CD8-positive, alpha-beta memory T cell (primary cell): ENCODE measurements at regions not wholly inside any gene's neighbourhood (a gene's known extent, or its start where the extent isn't known, plus 50 kb on each side); places are given as distances from the start of the nearest gene placed in this dataset.

Source experiments
- CTCF ChIA-PET: fragments of 350-600 bp; sonication (Branson Sonifier 250); formaldehyde crosslinking; loops from one replicate; lab custom pipeline; 2021; ENCODE audit warnings: antibody characterized with exemption; lab: Charles Lee
- POLR2A ChIA-PET: fragments of 350-600 bp; sonication (Branson Sonifier 250); formaldehyde crosslinking; loops from one replicate; lab custom pipeline; 2021; ENCODE audit warnings: antibody characterized with exemption; lab: Charles Lee
- DNase-seq, 5 donors: peaks; one replicate each; pipeline versions ENCODE4 v3.0.0 to v3.0.0-alpha.2; 2020 to 2022; ENCODE audit warnings: mixed read lengths in 1 of 5
- H3K27ac ChIP-seq: one replicate; pipeline ENCODE4 v1.7.0; 2013; ENCODE audit warnings: low read depth, mild to moderate bottlenecking, low read length, moderate library complexity
- H3K27me3 ChIP-seq: 2 replicates; pipeline ENCODE4 v1.7.0; 2013; ENCODE audit warnings: low read length, mild to moderate bottlenecking; ENCODE audit not compliant: insufficient read depth, poor library complexity, severe bottlenecking
- H3K36me3 ChIP-seq: 2 replicates; pipeline ENCODE4 v1.7.0; 2013; ENCODE audit warnings: mild to moderate bottlenecking, low read length, moderate library complexity; ENCODE audit not compliant: insufficient read depth
- H3K4me1 ChIP-seq: 2 replicates; pipeline ENCODE4 v1.7.0; 2013; ENCODE audit warnings: mild to moderate bottlenecking, low read length, moderate library complexity; ENCODE audit not compliant: insufficient read depth
- H3K4me3 ChIP-seq: 2 replicates; pipeline ENCODE4 v1.7.0; 2013; ENCODE audit warnings: mild to moderate bottlenecking, low read length
- H3K9me3 ChIP-seq: 2 replicates; pipeline ENCODE4 v1.7.0; 2013; ENCODE audit warnings: mild to moderate bottlenecking, low read length
- H3K27ac Mint-ChIP-seq, 8 donors: one replicate each; pipeline ENCODE4 v1.8.0; 2020 to 2021; ENCODE audit warnings: mixed read lengths in 8 of 8, mild to moderate bottlenecking in 6 of 8, inconsistent platforms in 3 of 8, moderate library complexity in 3 of 8
- H3K27me3 Mint-ChIP-seq, 2 donors: one replicate each; pipeline ENCODE4 v1.8.0; 2020 to 2021; ENCODE audit warnings: mixed read lengths in 2 of 2, mild to moderate bottlenecking in 1 of 2, moderate library complexity in 1 of 2
- H3K36me3 Mint-ChIP-seq, 3 donors: one replicate each; pipeline ENCODE4 v1.8.0; 2020 to 2021; ENCODE audit warnings: mixed read lengths in 3 of 3, inconsistent platforms in 1 of 3, mild to moderate bottlenecking in 1 of 3
- H3K4me1 Mint-ChIP-seq, 3 donors: one replicate each; pipeline ENCODE4 v1.8.0; 2020 to 2021; ENCODE audit warnings: mixed read lengths in 3 of 3, inconsistent platforms in 1 of 3, mild to moderate bottlenecking in 1 of 3
- H3K4me3 Mint-ChIP-seq, 7 donors: one replicate each; pipeline ENCODE4 v1.8.0; 2020 to 2021; ENCODE audit warnings: mixed read lengths in 7 of 7, mild to moderate bottlenecking in 6 of 7, moderate library complexity in 4 of 7, inconsistent platforms in 2 of 7
- H3K9me3 Mint-ChIP-seq, 5 donors: one replicate each; pipeline ENCODE4 v1.8.0; 2020 to 2022; ENCODE audit warnings: mixed read lengths in 5 of 5, mild to moderate bottlenecking in 3 of 5, moderate library complexity in 2 of 5, inconsistent platforms in 1 of 5

DNA sequence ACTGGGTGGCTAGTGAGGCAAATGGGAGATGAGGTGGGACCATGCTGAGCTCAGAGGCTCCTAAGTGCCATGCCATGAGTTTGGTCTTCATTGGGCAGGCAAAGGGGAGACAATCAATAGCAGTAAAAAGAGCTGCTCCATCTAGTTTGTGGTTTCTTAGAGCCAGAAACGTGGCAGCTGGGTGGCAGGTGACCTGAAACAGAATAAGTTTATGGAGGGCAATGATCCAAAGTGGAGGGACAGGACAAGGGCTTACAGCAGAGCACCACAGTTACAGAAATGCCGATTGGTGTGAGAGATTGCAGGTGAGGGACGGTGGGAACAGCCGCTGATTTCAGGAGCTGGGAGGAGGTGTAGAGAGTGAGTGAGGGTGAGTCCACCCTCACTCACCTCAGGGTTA, 237.0 kb downstream of the LPIN1 start:
- no peaks in the 10 kb centered on the region for H3K27me3 ChIP-seq
- H3K27ac ChIP-seq, result no peak overlapping the region
- H3K27ac Mint-ChIP-seq, result no peak overlapping the region
- peaks cover 0 to 8% (median 3%) of the 10 kb centered on the region in 5 donors for H3K9me3 Mint-ChIP-seq
- H3K4me3 Mint-ChIP-seq, result no peak overlapping the region
- H3K27me3 Mint-ChIP-seq, result peaks cover 35 to 53% of the 10 kb centered on the region in 2 donors
- ChIA-PET CTCF (no interaction called here), POLR2A (no interaction called here)
- H3K36me3 Mint-ChIP-seq, result peaks cover 0 to 11% (median 2%) of the 10 kb centered on the region in 3 donors
- no peak for DNase-seq
- no peaks in the 10 kb centered on the region for H3K36me3 ChIP-seq
- no peaks in the 10 kb centered on the region for H3K4me1 ChIP-seq
- H3K4me3 ChIP-seq, result no peak overlapping the region
- H3K4me1 Mint-ChIP-seq, result peaks cover 0 to 2% (median 0%) of the 10 kb centered on the region in 3 donors
- no peaks in the 10 kb centered on the region for H3K9me3 ChIP-seq

DNA sequence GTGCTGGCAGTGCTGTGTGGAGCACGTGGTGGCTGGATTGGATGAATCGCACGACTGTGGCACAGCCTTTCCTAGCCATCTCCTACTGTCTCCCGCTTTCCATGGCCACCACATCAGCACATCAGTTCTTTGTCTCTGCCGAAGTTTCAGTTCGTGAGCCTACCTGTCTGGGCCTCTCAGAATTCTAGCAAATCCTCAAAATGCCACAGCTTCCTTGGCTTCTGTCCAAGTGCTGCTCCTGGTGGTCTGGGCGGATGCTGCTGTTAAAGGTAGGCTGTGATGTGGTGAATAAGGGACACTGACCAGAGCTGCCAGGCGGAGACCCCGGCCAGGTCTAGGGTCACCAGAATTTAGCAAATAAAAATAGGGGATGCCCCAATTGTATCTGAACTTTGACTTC, 237.4 kb downstream of the LPIN1 start:
- Histone ChIP-seq H3K4me3 (no peak overlapping the region), H3K36me3 (no peaks in the 10 kb centered on the region), H3K9me3 (no peaks in the 10 kb centered on the region), H3K27me3 (no peaks in the 10 kb centered on the region), H3K4me1 (no peaks in the 10 kb centered on the region), H3K27ac (no peak overlapping the region)
- DNase-seq, result no peak
- ChIA-PET CTCF (no interaction called here), POLR2A (no interaction called here)
- peaks cover 0 to 2% (median 0%) of the 10 kb centered on the region in 3 donors for H3K4me1 Mint-ChIP-seq
- peaks cover 39 to 53% of the 10 kb centered on the region in 2 donors for H3K27me3 Mint-ChIP-seq
- H3K4me3 Mint-ChIP-seq, result no peak overlapping the region
- H3K36me3 Mint-ChIP-seq, result peaks cover 0 to 11% (median 2%) of the 10 kb centered on the region in 3 donors
- H3K27ac Mint-ChIP-seq, result no peak overlapping the region
- H3K9me3 Mint-ChIP-seq, result peaks cover 0 to 8% (median 3%) of the 10 kb centered on the region in 5 donors

DNA sequence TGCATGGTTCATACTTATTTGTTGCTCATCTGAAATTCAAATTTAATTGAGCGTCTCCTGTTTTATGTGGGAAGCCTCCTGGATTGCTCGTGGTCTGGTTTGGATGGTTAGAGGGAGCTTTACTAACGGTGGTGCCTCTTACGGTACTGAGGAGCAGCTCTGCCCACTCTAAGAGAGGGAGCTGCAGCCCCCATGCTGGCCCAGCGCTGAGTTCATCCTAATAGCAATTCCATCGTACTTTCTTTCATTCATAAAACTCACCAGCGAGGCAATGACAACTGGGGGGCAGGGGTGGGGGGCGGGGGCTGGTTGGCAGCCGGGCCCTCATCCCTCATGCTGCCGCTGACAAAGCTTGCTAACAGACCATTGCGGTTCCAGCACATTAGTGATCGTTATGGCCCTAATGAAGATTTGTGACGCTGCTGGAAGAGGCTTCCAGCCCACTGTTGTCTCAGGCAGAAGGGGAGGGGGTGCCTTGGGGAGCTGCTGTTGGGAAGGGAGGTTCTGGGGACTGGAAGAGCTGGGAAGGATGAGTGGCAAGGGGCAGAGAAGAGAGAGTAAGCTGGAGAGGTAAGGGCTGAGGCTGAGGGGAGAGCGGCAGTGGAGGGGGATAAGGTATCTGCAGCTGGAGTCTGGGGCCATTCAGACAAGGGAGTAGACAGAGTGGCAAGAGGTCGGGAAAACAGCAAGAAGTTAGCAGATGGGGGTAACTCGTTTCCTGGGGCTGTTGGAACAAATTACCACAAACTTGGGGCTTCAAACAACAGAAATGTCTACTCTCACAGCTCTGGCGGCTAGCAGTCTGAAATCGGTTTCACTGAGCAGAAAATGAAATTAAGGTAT, 238.1 kb downstream of the LPIN1 start:
- Mint-ChIP-seq H3K9me3 (peaks cover 0 to 8% (median 3%) of the 10 kb centered on the region in 5 donors), H3K4me1 (peaks cover 0 to 2% (median 0%) of the 10 kb centered on the region in 3 donors), H3K36me3 (peaks cover 0 to 6% (median 0%) of the 10 kb centered on the region in 3 donors), H3K4me3 (no peak overlapping the region), H3K27ac (peak overlapping the region in 1 of 8 donors; percentile 28), H3K27me3 (peaks cover 41 to 49% of the 10 kb centered on the region in 2 donors)
- no peaks in the 10 kb centered on the region for H3K9me3 ChIP-seq
- H3K36me3 ChIP-seq, result no peaks in the 10 kb centered on the region
- ChIA-PET CTCF (interaction anchor here (1.3 to 1.4 kb wide), 2 partner anchors 15 to 304 kb away, joined by 3 read pairs; no protein-coding TSS in a partner anchor), POLR2A (no interaction called here)
- H3K4me3 ChIP-seq, result no peak overlapping the region
- no peaks in the 10 kb centered on the region for H3K4me1 ChIP-seq
- no peak for DNase-seq
- H3K27me3 ChIP-seq, result no peaks in the 10 kb centered on the region
- no peak overlapping the region for H3K27ac ChIP-seq

DNA sequence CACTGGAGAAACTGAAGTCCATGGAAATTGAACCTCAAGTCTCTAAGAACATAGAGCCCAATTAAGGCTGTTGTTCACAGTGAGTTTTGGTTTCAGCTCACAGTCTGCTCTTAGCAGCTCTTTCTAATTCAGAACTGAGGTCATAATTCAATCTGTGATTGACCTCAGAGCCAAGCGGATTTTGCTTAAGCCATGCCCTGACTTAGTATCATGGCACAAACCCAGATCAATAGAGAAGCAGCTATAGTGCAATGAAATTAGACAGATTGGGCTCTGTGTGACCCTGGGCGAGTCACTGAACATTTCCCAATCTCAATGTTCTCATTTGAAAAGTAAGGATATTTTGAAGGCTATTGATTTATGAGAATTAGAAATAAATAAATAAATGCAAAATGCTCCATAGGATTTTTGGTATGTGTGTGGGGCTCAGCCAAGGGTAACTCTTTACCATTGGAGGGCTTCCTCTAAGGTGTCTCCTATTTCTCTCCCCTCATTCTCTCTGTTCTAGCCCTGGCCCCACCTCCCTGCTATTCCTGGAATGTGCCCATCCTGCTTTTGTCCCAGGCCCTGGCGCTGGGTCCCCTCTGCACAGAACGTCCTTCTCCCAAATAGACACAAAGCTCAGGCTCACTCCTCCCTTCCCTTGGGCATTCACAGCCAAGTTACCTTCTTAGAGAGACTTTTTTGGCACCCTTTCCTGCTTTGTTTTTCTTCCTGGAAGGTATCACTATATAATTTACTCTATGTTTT, 239.6 kb downstream of the LPIN1 start:
- H3K36me3 Mint-ChIP-seq, result peaks cover 0 to 4% (median 0%) of the 10 kb centered on the region in 3 donors

DNA sequence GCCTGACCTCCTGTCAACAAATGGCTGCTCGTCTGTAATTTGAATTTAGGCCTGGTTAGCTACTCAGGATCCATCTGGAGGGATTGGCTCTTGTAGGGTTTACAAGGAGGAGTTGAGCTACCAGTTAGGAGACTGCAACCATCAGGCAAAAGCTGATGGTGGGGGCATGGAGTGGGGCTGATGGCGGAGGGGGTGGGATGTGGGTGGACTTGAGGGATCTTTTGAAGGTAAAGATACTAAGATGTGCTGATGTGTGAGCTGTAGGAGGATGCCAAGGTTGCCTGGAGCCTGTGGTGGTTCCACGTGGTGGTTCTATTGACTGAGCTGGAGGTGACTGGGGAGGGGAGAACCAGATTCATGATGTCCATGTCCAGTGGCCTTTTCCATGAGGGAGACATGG, 240.7 kb downstream of the LPIN1 start:
- ChIA-PET CTCF (no interaction called here), POLR2A (no interaction called here)
- H3K9me3 Mint-ChIP-seq, result peaks cover 0 to 2% (median 0%) of the 10 kb centered on the region in 5 donors

More for the DNA sequence above, 239.6 kb downstream of the LPIN1 start:
- H3K4me3 Mint-ChIP-seq, result no peak overlapping the region
- no peak for DNase-seq
- H3K9me3 Mint-ChIP-seq, result peaks cover 0 to 8% (median 3%) of the 10 kb centered on the region in 5 donors
- H3K27me3 Mint-ChIP-seq, result peaks cover 37 to 43% of the 10 kb centered on the region in 2 donors
- Histone ChIP-seq H3K4me1 (no peaks in the 10 kb centered on the region), H3K36me3 (no peaks in the 10 kb centered on the region), H3K27me3 (no peaks in the 10 kb centered on the region), H3K27ac (no peak overlapping the region), H3K4me3 (no peak overlapping the region), H3K9me3 (no peaks in the 10 kb centered on the region)
- H3K4me1 Mint-ChIP-seq, result peaks cover 0 to 2% (median 0%) of the 10 kb centered on the region in 3 donors
- ChIA-PET POLR2A (no interaction called here), CTCF (interaction anchor here (1.1 to 1.4 kb wide), 3 partner anchors 14 to 303 kb away, joined by 3 read pairs; no protein-coding TSS in a partner anchor)
- no peak overlapping the region for H3K27ac Mint-ChIP-seq

DNA sequence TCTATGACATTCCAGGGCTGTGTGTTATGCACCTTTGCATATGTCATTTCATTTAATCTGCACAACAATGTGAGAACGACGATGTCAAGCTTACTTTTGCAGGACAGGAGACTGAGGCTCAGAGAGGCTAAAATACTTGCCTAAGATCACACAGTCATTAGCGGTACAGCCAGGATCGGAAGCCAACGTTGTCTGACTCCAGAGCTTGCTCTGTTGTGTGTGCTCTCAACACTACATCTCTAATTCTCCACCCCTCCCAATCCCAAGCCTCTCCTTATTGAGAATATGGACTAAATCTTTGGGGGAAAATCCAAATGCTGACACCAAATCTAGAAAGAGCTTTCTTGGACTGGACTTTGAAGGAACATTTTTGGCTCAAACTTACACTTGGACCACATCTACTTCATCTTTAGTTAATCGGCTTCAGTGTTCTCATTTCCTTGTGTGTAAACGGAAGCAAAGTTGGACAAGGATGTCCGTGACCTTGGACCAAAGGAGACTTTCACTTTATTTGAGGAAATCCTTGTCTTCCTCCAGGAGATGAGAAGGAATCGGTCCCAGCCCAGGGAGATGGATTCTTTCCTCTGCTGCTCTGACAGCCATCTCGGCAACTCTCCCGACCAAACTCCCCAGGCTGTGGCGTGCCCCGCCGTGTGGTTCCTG, 242.4 kb downstream of the LPIN1 start:
- H3K36me3 Mint-ChIP-seq, result peaks cover 0 to 3% (median 1%) of the 10 kb centered on the region in 3 donors
- no peak overlapping the region for H3K27ac ChIP-seq
- no peaks in the 10 kb centered on the region for H3K27me3 ChIP-seq
- no peak overlapping the region for H3K27ac Mint-ChIP-seq
- no peaks in the 10 kb centered on the region for H3K36me3 ChIP-seq
- CTCF ChIA-PET, result no interaction called here
- H3K9me3 Mint-ChIP-seq, result peaks cover 0 to 5% (median 2%) of the 10 kb centered on the region in 5 donors
- peaks cover 38 to 55% of the 10 kb centered on the region in 2 donors for H3K27me3 Mint-ChIP-seq
- no peaks in the 10 kb centered on the region for H3K4me1 ChIP-seq
- no peak overlapping the region for H3K4me3 Mint-ChIP-seq
- no peaks in the 10 kb centered on the region for H3K9me3 ChIP-seq
- POLR2A ChIA-PET, result no interaction called here
- no peak for DNase-seq
- H3K4me3 ChIP-seq, result no peak overlapping the region
- peaks cover 0 to 2% (median 0%) of the 10 kb centered on the region in 3 donors for H3K4me1 Mint-ChIP-seq

More for the DNA sequence above, 240.7 kb downstream of the LPIN1 start:
- no peak overlapping the region for H3K27ac ChIP-seq
- H3K4me1 ChIP-seq, result no peaks in the 10 kb centered on the region
- DNase-seq, result no peak
- no peaks in the 10 kb centered on the region for H3K36me3 ChIP-seq
- Mint-ChIP-seq H3K4me1 (peaks cover 0 to 2% (median 0%) of the 10 kb centered on the region in 3 donors), H3K4me3 (no peak overlapping the region), H3K27ac (no peak overlapping the region), H3K36me3 (no peaks in the 10 kb centered on the region), H3K27me3 (peaks cover 40 to 49% of the 10 kb centered on the region in 2 donors)
- H3K9me3 ChIP-seq, result no peaks in the 10 kb centered on the region
- H3K4me3 ChIP-seq, result no peak overlapping the region
- H3K27me3 ChIP-seq, result no peaks in the 10 kb centered on the region

DNA sequence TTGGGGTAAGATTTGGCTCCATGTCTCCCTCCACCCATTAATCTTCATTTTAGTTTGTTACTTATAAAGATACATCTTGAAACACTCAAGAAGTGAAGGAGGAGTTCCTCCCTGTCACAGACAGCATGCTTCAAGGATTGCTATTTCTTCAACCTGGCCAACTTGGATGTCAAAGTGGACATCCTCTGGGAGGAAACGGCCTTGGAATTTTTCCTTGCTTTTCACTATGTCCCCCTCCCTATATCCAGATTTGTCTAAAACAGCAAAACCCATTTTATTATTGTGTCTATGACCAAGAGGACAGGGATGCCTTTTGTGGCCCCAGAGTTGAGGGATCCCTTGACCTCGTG, 242.9 kb downstream of the LPIN1 start:
- Histone ChIP-seq H3K27me3 (no peaks in the 10 kb centered on the region), H3K4me3 (no peak overlapping the region), H3K9me3 (no peaks in the 10 kb centered on the region), H3K4me1 (no peaks in the 10 kb centered on the region), H3K36me3 (no peaks in the 10 kb centered on the region), H3K27ac (no peak overlapping the region)
- DNase-seq, result no peak
- ChIA-PET POLR2A (no interaction called here), CTCF (no interaction called here)
- Mint-ChIP-seq H3K9me3 (peaks cover 2 to 7% (median 6%) of the 10 kb centered on the region in 5 donors), H3K27ac (no peak overlapping the region), H3K36me3 (peaks cover 0 to 5% (median 1%) of the 10 kb centered on the region in 3 donors), H3K4me1 (peaks cover 0 to 2% (median 0%) of the 10 kb centered on the region in 3 donors), H3K27me3 (peaks cover 36 to 54% of the 10 kb centered on the region in 2 donors), H3K4me3 (no peak overlapping the region)
